ENCODE measurements at regions not wholly inside any gene's neighbourhood (a gene's known extent, or its start where the extent isn't known, plus 50 kb on each side); places are given as distances from the start of the nearest gene placed in this dataset.
A peak's percentile ranks its signal among the peaks of the same experiment; 100 is the strongest.
"Not testable (repeated sequence)": the region's sequence is repeated elsewhere in the genome, so short reads cannot be mapped to it uniquely, and the experiment has no call there.

DNA sequence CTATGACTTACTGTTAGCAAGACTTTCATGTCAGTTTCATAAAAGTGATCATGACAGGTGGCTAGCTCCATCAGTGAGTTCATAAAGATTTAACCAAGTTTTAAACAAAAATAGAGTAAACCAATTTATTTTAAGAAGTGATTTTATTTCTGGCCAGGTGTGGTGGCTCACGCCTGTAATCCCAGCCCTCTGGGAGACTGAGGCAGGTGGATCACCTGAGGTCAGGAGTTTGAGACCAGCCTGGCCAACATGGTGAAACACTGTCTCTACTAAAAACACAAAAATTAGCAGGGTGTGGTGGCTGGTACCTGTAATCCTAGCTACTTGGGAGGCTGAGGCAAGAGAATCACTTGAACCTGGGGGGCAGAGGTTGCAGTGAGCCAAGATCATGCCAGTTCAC is 111.4 kb upstream of the MAP2 start:
- not testable (repeated sequence) for DNase-seq

DNA sequence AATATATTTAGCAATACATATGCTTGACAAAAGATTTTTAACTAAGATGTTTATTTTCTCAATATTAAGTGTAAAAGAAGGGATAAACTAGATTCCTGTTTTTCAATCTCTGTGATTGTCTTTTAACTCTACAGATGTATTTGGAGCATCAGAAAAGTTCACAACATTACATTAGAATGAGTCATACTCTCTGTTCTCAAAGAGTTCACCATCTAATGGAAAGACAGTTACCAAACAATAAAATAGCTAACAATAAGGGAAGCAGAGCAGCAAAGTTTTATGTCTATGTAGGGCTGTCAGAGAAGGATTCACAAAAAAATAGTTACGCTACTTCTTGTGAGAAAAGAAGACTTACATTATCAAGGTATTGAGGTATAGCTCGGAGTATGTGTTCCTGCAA is 109.2 kb upstream of the MAP2 start:
- DNase-seq = no peak

GRCh38 chr2:209316141-209316540 is 107.7 kb upstream of the MAP2 start:
- DNase-seq = no peak

- DNase-seq = no peak
Observed at GRCh38 chr2:209321076-209321475, 102.8 kb upstream of the MAP2 start.

DNA sequence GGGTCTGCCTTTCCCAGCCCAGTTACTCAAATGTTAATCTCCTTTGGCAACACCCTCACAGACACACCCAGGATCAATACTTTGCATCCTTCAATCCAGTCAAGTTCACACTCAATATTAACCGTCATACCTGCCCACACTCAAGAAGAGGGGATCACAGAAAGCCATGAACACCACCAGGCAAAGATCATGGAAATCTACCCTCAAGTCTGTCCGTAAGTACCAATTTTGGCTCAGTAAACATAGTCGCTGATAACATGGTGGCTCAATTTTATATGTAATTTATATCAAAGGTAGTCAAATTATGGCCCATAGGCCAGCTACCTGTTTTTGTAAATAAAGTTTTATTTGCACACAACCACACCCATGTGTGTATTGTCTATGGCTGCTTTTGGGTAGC is 102.3 kb upstream of the MAP2 start:
- no peak for DNase-seq

DNA sequence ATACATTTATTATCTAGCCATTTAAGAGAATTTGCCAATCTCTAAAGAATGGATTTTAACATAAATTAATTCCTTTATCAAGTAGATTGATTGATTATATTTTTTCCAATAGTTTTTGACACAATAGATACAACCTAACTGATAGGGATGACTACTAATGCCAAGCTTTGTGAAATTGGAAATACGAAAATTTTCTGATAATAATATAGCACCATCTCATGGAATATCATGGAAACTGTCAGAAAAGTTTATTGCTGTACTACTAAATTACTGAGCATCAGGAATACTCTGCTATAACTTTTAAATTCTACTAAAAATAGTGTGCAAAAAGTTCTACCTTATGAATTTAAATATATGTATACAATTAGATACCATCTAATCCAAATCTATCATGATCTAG is 101.8 kb upstream of the MAP2 start:
- DNase-seq = peak; percentile 7

GRCh38 chr2:209322905-209323512 is 100.8 kb upstream of the MAP2 start:
- no peak for DNase-seq

GRCh38 chr2:209323738-209324137 is 100.1 kb upstream of the MAP2 start:
- DNase-seq = no peak

DNA sequence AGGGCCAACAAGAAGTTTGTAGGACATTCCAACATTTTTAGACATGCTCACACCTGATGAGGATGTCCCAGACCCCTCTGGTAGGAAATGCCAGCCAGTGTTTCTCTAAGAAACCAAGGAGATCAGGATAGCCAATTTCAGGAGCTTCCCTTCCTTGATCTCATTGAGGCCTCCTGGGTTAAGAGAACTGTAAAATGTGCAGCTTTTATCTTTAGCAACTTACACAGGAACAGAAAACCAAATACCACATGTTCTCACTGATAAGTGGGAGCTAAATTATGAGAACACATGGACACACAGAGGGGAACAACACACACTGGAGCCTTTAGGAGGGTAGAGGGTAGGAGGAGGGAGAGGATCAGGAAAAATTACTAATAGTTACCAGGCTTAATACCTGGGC is 99.6 kb upstream of the MAP2 start:
- DNase-seq = no peak

GRCh38 chr2:209331291-209331844 is 92.5 kb upstream of the MAP2 start:
- peak; percentile 6 for DNase-seq

DNA sequence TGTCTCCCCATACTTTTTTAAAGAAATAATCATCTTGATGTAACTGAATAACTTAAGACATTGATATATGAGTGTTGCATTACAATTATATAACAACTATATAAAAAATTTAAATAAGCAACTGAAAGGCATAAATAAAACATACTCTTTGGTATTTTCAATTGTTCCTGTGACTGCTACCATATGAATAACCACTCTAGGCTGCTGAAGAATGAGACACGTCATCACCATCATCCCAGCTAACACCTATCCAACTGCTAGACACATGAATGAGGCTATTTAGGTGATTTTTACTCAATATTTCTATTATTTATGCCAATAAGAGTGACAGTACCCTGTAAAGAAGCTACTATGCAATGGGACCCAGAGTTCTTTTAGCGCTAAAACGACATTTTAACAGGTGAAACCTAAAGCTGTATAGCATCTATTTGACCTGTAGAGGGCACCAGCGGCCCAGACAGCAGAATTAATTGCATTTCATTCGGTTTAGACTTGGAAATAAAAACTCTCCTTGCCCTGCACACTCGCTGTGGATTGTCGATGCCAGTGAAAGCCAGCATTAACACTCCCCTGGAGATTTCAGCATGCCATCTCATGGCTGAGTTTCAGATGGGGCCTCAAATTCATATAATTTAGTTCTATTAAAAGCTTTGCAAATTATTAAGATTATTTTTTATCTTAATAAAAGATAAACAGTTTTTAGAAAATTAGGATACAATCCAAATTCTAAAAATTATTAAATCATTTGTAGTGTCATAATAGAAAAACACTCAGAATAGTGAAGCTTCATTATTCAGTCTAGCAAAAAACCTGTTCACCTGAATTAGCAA is 89.4 kb upstream of the MAP2 start:
- DNase-seq = peak; percentile 62

GRCh38 chr2:209340522-209340921 is 83.3 kb upstream of the MAP2 start:
- no peak for DNase-seq

- DNase-seq = no peak
Observed at GRCh38 chr2:209344349-209344748, 79.5 kb upstream of the MAP2 start.

DNA sequence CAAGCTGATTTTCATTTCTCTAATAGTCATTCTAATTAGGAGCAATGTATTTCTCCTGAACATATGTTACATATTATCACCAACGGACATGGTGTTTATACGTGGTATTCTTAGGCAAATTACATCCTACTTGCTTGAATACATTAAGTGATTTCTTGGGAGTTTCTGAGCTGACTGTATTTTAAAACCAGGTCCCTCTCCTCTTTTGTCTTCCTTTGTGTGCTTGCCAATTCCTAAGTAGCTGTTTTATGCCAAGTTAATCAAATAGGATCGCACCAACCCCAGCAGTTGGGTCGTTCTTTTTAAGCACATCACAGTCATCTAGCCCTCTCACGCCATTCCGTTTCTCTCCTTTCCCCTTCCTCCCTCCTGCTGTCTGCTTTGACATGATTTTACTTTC is 75.4 kb upstream of the MAP2 start:
- peak; percentile 28 for DNase-seq

DNA sequence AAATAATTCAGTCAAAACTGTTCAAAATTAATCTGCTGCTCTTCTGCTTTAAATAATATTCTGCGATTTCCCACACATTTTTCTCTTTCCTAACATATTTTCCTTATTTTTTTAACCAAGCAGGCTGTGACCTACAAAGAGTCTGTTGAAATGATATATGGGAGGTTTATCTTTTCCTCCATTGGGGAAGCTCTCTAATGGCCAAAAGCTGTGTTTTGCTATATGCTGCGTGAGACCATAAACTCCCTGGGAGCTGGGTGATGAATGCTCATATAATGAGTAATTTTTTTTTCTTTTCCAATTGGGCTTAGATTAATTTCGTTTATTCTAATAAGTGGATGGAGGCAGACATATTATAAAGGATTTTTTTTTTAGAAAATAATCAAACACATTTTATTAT is 72.2 kb upstream of the MAP2 start:
- DNase-seq = no peak

GRCh38 chr2:209358992-209359391 is 64.9 kb upstream of the MAP2 start:
- no peak for DNase-seq

GRCh38 chr2:209367075-209367747 is 56.6 kb upstream of the MAP2 start:
- no peak for DNase-seq

DNA sequence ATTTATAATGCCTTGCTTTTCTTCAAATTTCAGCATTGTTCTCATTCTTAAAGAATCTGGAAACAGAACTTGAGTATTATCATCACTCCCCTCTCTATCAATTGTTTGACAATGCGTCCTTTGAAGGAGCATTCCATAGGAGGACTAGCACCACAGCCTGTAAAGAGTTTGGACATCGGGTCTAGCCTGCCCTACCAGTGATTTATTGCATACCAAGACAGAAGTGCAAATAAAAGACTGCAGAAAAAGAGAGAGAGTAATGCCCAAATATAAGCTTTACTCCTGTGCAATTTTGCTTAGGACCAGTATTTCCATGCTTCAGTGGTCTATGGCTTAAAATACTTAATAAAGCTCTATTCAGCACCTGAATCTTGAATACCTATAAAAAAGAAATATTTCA is 55.4 kb upstream of the MAP2 start:
- DNase-seq = no peak

GRCh38 chr2:209368914-209369313 is 54.9 kb upstream of the MAP2 start:
- no peak for DNase-seq

GRCh38 chr2:209369656-209370055 is 54.2 kb upstream of the MAP2 start:
- no peak for DNase-seq

DNA sequence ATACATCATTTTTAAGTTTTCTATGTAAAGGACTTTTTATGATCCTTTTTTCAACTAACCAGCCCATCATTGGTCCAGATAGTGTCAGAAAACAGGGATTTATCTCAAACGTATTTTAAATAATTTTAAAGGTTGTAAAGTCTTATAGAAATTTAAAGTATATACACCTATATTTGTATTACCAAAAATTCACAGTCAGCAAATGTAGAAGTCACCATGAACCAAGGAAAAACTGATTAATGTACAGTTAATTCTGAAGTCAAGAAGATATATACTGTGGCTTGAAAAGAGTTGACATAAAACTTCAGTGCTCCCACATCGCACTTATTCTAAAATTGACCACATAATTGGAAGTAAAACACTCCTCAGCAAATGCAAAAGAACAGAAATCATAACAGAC is 52.4 kb upstream of the MAP2 start:
- no peak for DNase-seq

All from NCI-H1092 treated with DMSO at 0.1 percent for 48 hours (cell line).